HL-60 (cell line): ENCODE measurements at regions not wholly inside any gene's neighbourhood (a gene's known extent, or its start where the extent isn't known, plus 50 kb on each side); places are given as distances from the start of the nearest gene placed in this dataset.

Source experiments
- POLR2AphosphoS5 ChIP-seq: IDR thresholded peaks from 2 replicates; pipeline ENCODE4 v1.6.1; 2012; ENCODE audit warnings: low read depth
- TF ChIP-seq, protein P1 (sequence below): IDR thresholded peaks from one replicate; pipeline ENCODE4 v1.5.1; 2011; ENCODE audit warnings: low read length, control low read depth, inconsistent platforms; ENCODE audit not compliant: insufficient read depth

- TF ChIP-seq, protein P1, sequence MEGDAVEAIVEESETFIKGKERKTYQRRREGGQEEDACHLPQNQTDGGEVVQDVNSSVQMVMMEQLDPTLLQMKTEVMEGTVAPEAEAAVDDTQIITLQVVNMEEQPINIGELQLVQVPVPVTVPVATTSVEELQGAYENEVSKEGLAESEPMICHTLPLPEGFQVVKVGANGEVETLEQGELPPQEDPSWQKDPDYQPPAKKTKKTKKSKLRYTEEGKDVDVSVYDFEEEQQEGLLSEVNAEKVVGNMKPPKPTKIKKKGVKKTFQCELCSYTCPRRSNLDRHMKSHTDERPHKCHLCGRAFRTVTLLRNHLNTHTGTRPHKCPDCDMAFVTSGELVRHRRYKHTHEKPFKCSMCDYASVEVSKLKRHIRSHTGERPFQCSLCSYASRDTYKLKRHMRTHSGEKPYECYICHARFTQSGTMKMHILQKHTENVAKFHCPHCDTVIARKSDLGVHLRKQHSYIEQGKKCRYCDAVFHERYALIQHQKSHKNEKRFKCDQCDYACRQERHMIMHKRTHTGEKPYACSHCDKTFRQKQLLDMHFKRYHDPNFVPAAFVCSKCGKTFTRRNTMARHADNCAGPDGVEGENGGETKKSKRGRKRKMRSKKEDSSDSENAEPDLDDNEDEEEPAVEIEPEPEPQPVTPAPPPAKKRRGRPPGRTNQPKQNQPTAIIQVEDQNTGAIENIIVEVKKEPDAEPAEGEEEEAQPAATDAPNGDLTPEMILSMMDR: no peak
- no peak for TF ChIP-seq POLR2AphosphoS5
Measured at GRCh38 chr10:36182179-36182566, 540.1 kb upstream of the FZD8 start.
